Activated T-cell treated with anti-CD3 and anti-CD28 coated beads, Interleukin-2, amount 50 U/mL, for 4 hours (primary cell): ENCODE measurements at regions not wholly inside any gene's neighbourhood (a gene's known extent, or its start where the extent isn't known, plus 50 kb on each side); places are given as distances from the start of the nearest gene placed in this dataset.
"Not testable (repeated sequence)": the region's sequence is repeated elsewhere in the genome, so short reads cannot be mapped to it uniquely, and the experiment has no call there.

Experiments
- ATAC-seq, 2 donors: fragments of 200-7000 bp; cut with Tn5 transposase; one replicate each; pipeline ENCODE4 v1.10.0; 2021
- DNase-seq: peaks from one replicate; pipeline ENCODE4 v3.0.0-alpha.2; 2020
- H3K27me3 Mint-ChIP-seq: one replicate; pipeline ENCODE4 v1.8.0; 2021; ENCODE audit warnings: low read depth, mixed read lengths
- H3K36me3 Mint-ChIP-seq: one replicate; pipeline ENCODE4 v1.8.0; 2022; ENCODE audit warnings: mixed read lengths; ENCODE audit not compliant: insufficient read depth
- H3K4me1 Mint-ChIP-seq: one replicate; pipeline ENCODE4 v1.8.0; 2021; ENCODE audit warnings: low read depth, mixed read lengths
- H3K4me3 Mint-ChIP-seq: one replicate; pipeline ENCODE4 v1.8.0; 2021; ENCODE audit warnings: mild to moderate bottlenecking, moderate library complexity, mixed read lengths
- H3K9me3 Mint-ChIP-seq: one replicate; pipeline ENCODE4 v1.8.0; 2021; ENCODE audit warnings: mixed read lengths

DNA sequence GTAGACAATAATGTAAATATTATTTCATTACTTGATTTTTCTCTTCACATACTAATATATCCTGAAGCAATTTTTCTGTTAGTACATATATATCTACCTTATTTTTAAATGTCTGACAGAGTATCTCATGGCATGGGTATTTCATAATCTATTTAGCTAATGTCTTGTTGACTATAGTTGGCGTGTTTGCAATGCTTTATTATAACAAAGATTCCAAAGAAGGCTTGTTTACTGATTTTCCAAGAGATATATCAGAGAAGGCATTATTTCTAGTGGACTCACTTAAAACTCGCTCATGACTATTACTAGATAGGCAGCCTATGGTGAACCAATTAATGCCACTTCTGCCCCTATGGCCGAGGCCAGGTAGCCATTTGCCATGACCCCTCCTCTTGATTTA, 152.4 kb upstream of the RORA start:
- Mint-ChIP-seq H3K4me1 (no peaks in the 10 kb centered on the region), H3K27me3 (peaks cover 10% of the 10 kb centered on the region), H3K4me3 (no peak overlapping the region), H3K9me3 (no peaks in the 10 kb centered on the region), H3K36me3 (no peaks in the 10 kb centered on the region)
- no peak for DNase-seq
- no peak for ATAC-seq

DNA sequence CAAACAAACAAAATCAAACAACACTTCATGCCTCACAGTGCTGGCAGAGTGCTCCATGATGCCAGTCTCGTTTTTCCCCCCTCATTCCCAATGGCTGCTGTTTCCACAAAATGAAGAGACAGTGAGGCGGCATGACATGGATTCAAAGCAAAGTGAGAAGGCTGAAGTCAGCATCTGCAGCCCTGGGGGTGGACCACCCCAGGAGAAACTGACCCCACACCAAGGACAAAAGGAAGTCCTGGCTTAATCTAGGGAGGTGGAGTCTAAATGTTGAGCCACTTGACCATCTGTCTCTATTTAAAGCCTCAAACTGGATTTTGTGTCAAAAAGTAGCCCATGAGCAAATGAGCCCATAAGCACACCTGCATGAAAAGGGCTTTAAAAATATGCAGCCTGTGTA, 151.2 kb upstream of the RORA start:
- ATAC-seq = no peak
- Mint-ChIP-seq H3K27me3 (peaks cover 7% of the 10 kb centered on the region), H3K9me3 (no peaks in the 10 kb centered on the region), H3K4me1 (no peaks in the 10 kb centered on the region), H3K36me3 (no peaks in the 10 kb centered on the region), H3K4me3 (no peak overlapping the region)
- no peak for DNase-seq

DNA sequence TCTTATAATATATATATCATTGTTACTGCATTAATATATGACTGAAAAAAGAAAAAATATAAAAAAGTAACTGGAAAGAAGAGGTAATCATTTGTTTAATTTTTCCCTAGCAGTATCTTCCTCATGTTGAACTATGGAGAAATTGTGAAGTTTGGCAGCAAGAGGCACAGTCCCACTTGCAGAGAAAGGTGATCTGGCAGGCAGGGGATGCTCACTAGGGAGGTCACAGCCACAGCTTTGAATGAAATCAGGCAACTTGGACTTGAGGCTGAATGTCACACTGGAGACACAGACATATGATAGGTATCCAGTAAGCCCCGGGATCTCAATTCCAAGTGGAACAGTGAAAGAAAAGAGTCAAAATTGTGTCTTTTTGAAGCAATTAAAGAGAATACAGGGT, 149.9 kb upstream of the RORA start:
- Mint-ChIP-seq H3K36me3 (no peaks in the 10 kb centered on the region), H3K27me3 (peaks cover 5% of the 10 kb centered on the region), H3K4me1 (no peaks in the 10 kb centered on the region), H3K4me3 (no peak overlapping the region), H3K9me3 (no peaks in the 10 kb centered on the region)
- DNase-seq = no peak
- no peak for ATAC-seq

DNA sequence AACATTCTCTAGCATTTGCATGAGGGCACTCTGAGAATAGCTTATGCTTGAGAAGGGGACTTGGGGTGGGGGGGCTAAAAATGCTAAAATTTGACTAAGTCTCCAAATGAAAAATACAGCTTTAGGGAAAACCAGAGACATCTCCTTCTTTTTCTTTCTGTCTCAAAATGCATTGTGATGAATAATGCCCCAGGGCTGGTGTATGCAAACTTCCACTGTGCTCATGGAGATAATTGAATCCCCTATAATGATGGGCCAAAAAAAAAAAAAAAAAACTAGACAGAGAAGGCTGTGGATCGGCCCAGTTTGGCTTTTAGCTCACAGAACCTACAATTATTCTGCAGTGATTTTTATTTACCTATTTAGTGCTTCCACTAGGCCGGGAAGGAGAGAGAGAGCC, 147.9 kb upstream of the RORA start:
- DNase-seq (no peak), ATAC-seq (no peak)
- H3K4me1 Mint-ChIP-seq = no peaks in the 10 kb centered on the region
- H3K27me3 Mint-ChIP-seq = peaks cover 5% of the 10 kb centered on the region
- H3K36me3 Mint-ChIP-seq = no peaks in the 10 kb centered on the region
- no peak overlapping the region for H3K4me3 Mint-ChIP-seq
- no peaks in the 10 kb centered on the region for H3K9me3 Mint-ChIP-seq

DNA sequence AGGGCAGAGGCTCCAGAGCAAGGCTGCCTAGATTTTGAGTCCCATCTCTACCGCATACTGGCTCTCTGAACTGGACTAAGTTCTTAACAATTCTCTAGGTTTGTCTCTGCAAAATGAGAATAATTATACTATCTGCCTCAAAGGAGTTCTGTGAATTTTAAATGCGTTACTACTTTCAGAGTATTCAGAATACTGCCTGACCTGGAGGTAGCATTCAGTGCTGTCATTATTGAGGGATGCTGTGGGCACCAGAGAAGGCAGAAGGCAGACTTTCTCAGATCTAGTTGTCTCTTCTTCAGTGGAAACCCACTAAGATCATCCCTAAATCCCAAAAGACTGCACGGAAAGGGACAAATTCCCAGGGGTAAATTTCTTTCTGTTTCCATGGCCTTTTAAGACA, 147.4 kb upstream of the RORA start:
- no peaks in the 10 kb centered on the region for H3K4me1 Mint-ChIP-seq
- DNase-seq = no peak
- H3K36me3 Mint-ChIP-seq = no peaks in the 10 kb centered on the region
- H3K27me3 Mint-ChIP-seq = peaks cover 5% of the 10 kb centered on the region
- H3K4me3 Mint-ChIP-seq = no peak overlapping the region
- no peak for ATAC-seq
- H3K9me3 Mint-ChIP-seq = no peaks in the 10 kb centered on the region

DNA sequence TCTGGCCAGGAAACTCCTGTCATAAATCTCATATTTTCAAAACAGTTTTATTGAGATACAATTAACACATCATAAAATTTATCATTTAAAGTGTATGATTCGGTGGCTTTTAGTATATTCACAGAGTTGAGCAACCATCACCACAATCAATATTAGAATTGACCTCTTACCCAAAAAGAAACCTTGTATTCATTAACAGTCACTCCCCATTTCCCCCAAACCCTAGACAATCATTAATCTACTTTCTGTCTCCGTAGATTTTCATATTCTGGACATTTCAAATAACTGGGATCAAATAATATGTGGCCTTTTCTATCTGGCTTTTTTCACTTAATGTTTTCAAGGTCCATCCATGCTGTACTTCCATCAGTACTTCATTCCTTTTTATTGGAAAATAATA, 145.7 kb upstream of the RORA start:
- Mint-ChIP-seq H3K9me3 (no peaks in the 10 kb centered on the region), H3K4me3 (no peak overlapping the region), H3K4me1 (no peaks in the 10 kb centered on the region), H3K36me3 (no peaks in the 10 kb centered on the region), H3K27me3 (peaks cover 5% of the 10 kb centered on the region)
- DNase-seq = no peak
- ATAC-seq = no peak

DNA sequence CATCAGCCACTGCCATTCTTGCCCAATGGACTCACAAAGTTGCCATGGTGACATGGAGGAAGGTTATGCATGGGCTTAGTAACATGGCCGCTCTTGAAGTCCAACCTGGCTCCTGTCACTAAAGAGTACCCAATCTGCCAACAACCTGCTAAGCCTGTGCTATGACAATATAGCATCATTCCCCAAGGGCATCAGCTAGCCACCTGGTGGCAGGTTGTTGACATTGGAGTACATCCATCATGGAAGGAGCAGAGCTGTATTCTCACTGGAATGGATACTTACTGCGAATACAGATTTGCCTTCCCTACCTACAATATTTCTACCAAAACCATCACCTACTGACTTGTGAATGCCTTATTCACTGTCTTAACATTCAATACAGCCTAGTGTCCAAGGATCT, 138.9 kb upstream of the RORA start:
- ATAC-seq = no peak
- H3K36me3 Mint-ChIP-seq = no peaks in the 10 kb centered on the region
- H3K4me1 Mint-ChIP-seq = no peaks in the 10 kb centered on the region
- peaks cover 11% of the 10 kb centered on the region for H3K9me3 Mint-ChIP-seq
- H3K4me3 Mint-ChIP-seq = no peak overlapping the region
- DNase-seq = no peak
- H3K27me3 Mint-ChIP-seq = peaks cover 6% of the 10 kb centered on the region

DNA sequence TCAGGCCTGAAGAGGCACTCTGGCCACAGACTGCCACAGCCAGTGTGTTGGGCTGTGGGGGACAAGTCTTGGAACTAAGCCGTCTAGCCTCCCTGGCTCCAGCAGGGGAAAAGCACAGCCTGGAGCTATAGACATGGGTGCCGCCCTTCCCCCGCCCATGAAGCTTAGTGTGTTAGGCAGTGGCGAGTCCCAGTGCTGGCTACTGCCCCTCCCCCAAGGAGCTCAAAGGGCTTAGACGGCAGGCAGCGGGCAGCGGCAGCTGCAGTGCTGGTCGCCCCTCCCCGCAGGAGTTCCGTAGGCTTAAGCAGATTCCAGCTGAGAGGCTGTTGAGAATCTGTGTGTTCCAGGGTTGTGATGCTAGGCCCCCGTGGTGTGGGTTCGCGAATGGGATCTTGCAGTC, 135.8 kb upstream of the RORA start:
- Mint-ChIP-seq H3K36me3 (no peaks in the 10 kb centered on the region), H3K27me3 (peaks cover 18% of the 10 kb centered on the region), H3K4me3 (no peak overlapping the region), H3K4me1 (no peaks in the 10 kb centered on the region), H3K9me3 (peaks cover 19% of the 10 kb centered on the region)
- DNase-seq (no peak), ATAC-seq (no peak)

DNA sequence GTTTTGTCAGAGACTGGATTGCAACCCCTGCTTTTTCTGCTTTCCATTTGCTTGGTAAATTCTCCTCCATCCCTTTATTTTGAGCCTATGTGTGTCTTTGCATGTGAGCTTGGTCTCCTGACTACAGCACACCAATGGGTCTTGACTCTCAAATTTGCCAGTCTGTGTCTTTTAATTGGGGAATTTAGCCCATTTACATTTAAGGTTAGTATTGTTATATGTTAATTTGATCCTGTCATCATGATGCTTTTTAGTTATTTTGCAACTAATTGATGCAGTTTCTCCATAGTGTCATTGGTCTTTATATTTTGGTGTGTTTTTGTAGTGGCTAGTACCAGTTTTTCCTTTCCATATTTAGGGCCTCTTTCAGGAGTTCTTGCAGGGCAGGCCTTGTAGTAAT, 133.8 kb upstream of the RORA start:
- ATAC-seq, H3K4me3 Mint-ChIP-seq, H3K36me3 Mint-ChIP-seq, DNase-seq, H3K4me1 Mint-ChIP-seq: not testable (repeated sequence)
- Mint-ChIP-seq H3K27me3 (peaks cover 18% of the 10 kb centered on the region), H3K9me3 (peaks cover 19% of the 10 kb centered on the region)

DNA sequence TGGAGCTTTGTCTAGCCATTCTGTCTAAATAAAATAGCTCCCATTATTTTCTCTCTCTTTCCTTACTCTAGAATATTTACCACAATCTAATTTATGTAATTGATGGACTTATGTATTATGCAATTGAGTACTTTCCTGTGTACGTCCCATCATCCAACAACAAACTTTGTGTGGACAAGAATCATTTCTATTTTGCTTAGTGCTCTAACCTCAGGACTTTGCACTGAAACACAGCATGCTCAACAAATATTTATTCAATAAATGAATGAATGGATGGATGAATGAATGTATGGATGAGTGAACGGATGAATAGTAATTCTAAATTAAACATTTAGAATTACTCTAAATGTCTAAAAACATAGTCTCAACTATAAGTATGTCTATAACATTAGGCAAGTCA, 115.2 kb upstream of the RORA start:
- ATAC-seq (no peak), DNase-seq (no peak)
- peaks cover 14% of the 10 kb centered on the region for H3K27me3 Mint-ChIP-seq
- H3K9me3 Mint-ChIP-seq = peaks cover 10% of the 10 kb centered on the region
- H3K36me3 Mint-ChIP-seq = no peaks in the 10 kb centered on the region
- no peaks in the 10 kb centered on the region for H3K4me1 Mint-ChIP-seq
- no peak overlapping the region for H3K4me3 Mint-ChIP-seq

DNA sequence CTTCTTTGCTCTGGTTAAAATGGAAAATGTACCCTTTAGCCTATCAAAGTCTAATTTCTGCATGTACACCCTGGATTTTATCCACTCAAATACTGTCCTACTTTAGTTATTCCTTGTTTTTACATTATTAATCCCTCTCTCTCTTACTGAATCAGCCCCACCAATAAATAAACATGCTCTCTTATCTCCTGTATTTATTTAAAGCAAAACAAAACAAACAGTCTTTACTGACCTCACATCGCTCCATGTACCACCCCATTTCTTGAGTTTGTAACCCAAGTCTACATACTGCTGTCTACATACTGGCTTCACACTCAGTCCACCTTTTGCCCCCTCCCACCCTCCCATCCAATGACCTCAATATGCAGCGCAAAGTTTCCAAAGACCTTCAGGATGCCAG, 113.3 kb upstream of the RORA start:
- Mint-ChIP-seq H3K27me3 (peaks cover 19% of the 10 kb centered on the region), H3K36me3 (no peaks in the 10 kb centered on the region), H3K9me3 (peaks cover 10% of the 10 kb centered on the region), H3K4me1 (no peaks in the 10 kb centered on the region), H3K4me3 (no peak overlapping the region)
- ATAC-seq = no peak
- no peak for DNase-seq

DNA sequence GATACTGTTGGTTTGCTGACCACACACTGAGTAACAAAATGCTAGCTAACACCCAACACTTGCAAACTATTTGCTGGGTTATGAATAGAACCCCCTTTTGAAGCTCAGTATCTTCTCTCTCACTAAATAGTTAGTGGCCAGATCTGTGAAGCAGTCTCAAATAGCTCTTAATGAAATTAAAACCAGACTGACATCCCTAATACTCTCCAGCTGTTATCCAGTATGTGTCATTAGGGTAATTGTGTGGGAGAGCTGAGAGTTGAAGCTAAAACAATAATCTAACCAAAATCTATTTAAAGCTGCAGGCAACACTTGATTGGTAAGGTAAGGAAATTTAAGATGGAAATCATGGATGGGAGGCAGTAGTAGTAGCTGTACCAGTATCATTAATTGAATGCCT, 110.4 kb upstream of the RORA start:
- Mint-ChIP-seq H3K4me3 (no peak overlapping the region), H3K36me3 (no peaks in the 10 kb centered on the region), H3K4me1 (no peaks in the 10 kb centered on the region), H3K27me3 (peaks cover 14% of the 10 kb centered on the region), H3K9me3 (peaks cover 14% of the 10 kb centered on the region)
- DNase-seq (no peak), ATAC-seq (no peak)

DNA sequence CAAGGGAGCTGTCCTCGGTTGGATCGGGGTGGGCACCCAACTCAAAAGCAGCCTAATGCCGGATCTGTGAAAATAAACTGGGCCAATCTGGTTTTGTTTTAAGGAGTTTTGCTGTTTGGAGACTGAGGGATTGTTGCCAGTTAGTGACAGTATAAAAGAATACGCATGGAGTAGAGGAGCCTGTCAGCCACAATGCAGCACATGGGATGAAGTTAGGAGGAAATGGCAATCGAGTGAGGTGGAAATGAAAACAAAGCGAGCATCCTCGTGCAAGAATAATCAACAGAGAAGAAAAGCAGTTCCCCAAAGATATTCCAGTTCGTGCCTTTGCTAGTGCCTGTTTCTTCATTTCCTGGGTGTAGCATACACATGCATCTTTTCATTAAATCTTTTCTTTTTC, 108.4 kb upstream of the RORA start:
- H3K27me3 Mint-ChIP-seq = peaks cover 11% of the 10 kb centered on the region

DNA sequence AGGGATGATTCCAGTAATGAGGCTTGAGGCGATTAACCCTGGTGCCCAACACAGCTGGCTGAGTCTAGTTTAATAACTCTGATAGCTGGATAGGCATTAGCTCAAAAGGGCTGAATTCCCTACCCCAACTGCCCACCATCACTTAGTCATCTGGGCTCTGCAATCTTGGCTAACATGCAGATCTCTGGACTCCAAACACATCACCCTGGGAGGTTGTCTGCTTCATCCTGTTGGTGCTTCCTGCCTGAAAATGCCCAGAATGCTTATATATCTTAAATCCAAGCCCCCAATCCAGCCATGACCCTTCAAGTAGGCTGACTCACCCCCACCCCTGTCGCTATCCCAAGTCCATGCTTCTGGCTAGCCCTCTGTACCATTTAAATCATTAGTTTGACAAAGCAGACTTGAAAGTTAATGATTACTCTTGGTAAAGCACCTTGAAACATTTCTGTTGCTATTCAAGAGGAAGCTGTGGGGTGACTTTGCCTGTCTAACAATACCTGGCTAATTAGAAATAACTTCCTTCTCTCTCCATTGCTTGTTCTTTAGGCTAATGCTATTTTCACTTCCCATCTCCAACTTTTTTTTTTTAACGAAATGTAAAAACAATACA, 107.0 kb upstream of the RORA start:
- H3K9me3 Mint-ChIP-seq = peaks cover 4% of the 10 kb centered on the region
- no peak for ATAC-seq
- no peak for DNase-seq
- no peaks in the 10 kb centered on the region for H3K4me1 Mint-ChIP-seq
- peaks cover 16% of the 10 kb centered on the region for H3K27me3 Mint-ChIP-seq
- H3K36me3 Mint-ChIP-seq = no peaks in the 10 kb centered on the region
- no peak overlapping the region for H3K4me3 Mint-ChIP-seq

More for the DNA sequence above, 108.4 kb upstream of the RORA start:
- H3K9me3 Mint-ChIP-seq = peaks cover 4% of the 10 kb centered on the region
- no peaks in the 10 kb centered on the region for H3K4me1 Mint-ChIP-seq
- no peak overlapping the region for H3K4me3 Mint-ChIP-seq
- ATAC-seq = no peak
- no peak for DNase-seq
- no peaks in the 10 kb centered on the region for H3K36me3 Mint-ChIP-seq

DNA sequence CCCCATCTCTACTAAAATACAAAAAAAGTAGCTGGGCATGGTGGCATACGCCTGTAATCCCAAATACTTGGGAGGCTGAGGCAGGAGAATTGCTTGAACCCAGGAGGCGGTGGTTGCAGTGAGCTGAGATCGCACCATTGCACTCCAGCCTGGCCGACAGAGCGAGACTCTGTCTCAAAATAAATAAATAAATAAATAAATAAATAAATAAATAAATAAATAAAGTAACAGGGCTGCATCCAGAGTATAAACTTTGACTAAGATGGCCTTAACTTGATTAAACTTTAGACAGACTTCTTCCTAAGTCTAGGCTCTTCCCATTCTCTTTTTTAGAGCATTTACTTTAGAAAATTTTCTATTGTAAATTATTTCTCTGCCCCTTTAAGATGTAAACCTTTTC, 105.6 kb upstream of the RORA start:
- H3K27me3 Mint-ChIP-seq = peaks cover 14% of the 10 kb centered on the region
- not testable (repeated sequence) for H3K36me3 Mint-ChIP-seq, H3K4me1 Mint-ChIP-seq, DNase-seq, H3K9me3 Mint-ChIP-seq, H3K4me3 Mint-ChIP-seq, ATAC-seq

DNA sequence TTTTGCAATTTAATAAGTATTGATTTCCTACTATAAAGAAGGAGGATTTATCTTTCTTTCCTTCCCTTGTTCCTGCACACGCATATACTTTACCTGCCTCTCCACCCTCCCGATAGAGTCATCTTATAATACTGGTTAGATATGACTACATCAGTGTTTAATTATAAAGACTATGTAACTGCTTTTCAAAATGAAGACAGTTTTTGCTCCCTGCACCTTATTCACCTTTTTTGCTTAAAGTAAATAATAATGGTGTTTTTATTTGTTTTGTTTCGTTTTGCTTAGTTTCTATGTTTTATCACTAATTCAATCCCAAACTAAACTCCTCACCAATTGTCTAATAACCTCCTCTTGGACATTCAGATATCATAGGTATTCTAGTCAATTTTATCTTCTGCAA, 101.9 kb upstream of the RORA start:
- H3K4me1 Mint-ChIP-seq = no peaks in the 10 kb centered on the region

More for the DNA sequence above, 101.9 kb upstream of the RORA start:
- H3K27me3 Mint-ChIP-seq = peaks cover 7% of the 10 kb centered on the region
- DNase-seq = no peak
- H3K36me3 Mint-ChIP-seq = no peaks in the 10 kb centered on the region
- ATAC-seq = no peak
- H3K4me3 Mint-ChIP-seq = no peak overlapping the region
- peaks cover 4% of the 10 kb centered on the region for H3K9me3 Mint-ChIP-seq
